ENCODE measurements at regions not wholly inside any gene's neighbourhood (a gene's known extent, or its start where the extent isn't known, plus 50 kb on each side); places are given as distances from the start of the nearest gene placed in this dataset.

- no peak for TF ChIP-seq CTCF (IDR thresholded peaks at IDR 0.05)
- TF ChIP-seq POLR2A (IDR thresholded peaks at IDR 0.05), result no peak
- TF ChIP-seq EP300 (IDR thresholded peaks at IDR 0.05), result no peak
These were observed 75.9 kb downstream of the UTRN start for GRCh38 chr6:144361016-144361415.

All from upper lobe of left lung (tissue), 4 donors.